ENCODE measurements at regions not wholly inside any gene's neighbourhood (a gene's known extent, or its start where the extent isn't known, plus 50 kb on each side); places are given as distances from the start of the nearest gene placed in this dataset.

DNA sequence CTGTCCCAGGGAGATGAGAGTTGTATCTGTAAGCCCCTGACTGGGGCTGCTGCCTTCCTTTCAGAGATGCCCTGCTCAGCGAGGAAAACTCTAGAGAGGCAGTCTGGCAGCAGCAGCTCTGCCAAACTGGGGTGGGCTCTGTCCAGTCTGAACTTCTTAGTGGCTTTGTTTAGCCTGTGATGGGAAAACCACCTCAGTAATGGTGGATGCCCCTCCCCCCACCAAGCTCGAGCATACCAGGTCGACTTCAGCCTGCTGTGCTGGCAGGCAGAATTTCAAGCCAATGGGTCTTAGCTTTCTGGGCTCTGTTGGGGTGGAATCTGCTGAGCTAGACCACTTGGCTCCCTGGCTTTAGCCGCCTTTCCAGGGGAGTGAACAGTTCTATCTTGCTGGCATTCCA is 218.3 kb downstream of the TUSC7 start:
- H3K4me3 Mint-ChIP-seq, result no peak overlapping the region
- H3K27me3 Mint-ChIP-seq, result no peaks in the 10 kb centered on the region
- TF ChIP-seq, protein P1, sequence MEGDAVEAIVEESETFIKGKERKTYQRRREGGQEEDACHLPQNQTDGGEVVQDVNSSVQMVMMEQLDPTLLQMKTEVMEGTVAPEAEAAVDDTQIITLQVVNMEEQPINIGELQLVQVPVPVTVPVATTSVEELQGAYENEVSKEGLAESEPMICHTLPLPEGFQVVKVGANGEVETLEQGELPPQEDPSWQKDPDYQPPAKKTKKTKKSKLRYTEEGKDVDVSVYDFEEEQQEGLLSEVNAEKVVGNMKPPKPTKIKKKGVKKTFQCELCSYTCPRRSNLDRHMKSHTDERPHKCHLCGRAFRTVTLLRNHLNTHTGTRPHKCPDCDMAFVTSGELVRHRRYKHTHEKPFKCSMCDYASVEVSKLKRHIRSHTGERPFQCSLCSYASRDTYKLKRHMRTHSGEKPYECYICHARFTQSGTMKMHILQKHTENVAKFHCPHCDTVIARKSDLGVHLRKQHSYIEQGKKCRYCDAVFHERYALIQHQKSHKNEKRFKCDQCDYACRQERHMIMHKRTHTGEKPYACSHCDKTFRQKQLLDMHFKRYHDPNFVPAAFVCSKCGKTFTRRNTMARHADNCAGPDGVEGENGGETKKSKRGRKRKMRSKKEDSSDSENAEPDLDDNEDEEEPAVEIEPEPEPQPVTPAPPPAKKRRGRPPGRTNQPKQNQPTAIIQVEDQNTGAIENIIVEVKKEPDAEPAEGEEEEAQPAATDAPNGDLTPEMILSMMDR (conservative IDR thresholded peaks at IDR 0.05), result no peak
- peaks cover 16% of the 10 kb centered on the region for H3K4me1 Mint-ChIP-seq (ENCODE audit: unreplicated experiment)
- peaks cover 5% of the 10 kb centered on the region for H3K9me3 Mint-ChIP-seq
- no peak for DNase-seq (ENCODE audit: extremely low spot score, unreplicated experiment)
- no peaks in the 10 kb centered on the region for H3K36me3 Mint-ChIP-seq
- H3K27ac Mint-ChIP-seq, result no peak overlapping the region

DNA sequence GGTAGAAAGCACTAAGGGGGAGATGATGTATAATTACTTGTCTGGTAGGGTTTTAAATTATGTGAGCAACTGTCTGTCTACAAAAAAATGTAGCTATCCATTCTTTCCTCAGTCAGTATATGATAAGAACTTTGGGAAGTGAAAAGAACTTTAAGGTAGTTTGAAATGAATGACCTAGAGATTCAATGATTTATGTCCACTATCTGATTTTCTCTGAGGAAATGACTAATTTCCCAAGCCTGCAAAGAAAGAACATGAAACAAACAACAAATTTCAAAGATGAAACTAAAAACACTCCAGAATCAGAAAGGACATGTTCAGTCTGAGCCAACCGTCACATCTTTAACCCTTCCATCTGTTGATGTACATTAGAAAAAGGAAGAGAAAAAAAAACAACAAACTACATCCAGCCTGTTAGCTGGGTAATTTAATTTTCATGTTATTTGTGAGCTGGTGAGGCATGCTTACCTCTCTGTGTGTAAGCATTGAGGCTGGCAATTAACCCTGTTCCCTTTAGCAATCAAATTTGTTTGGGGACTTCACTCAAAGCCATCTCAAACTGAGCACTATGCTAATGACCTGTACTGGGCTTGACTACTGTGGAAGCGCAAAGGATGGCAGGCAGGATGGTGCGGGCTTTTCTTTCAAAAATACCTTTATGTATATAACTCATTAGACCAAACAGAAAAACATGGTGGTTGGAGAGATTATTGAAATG is 220.1 kb downstream of the TUSC7 start:
- TF ChIP-seq, protein P1 (conservative IDR thresholded peaks at IDR 0.05), result no peak
- peaks cover 5% of the 10 kb centered on the region for H3K9me3 Mint-ChIP-seq
- H3K36me3 Mint-ChIP-seq, result no peaks in the 10 kb centered on the region

DNA sequence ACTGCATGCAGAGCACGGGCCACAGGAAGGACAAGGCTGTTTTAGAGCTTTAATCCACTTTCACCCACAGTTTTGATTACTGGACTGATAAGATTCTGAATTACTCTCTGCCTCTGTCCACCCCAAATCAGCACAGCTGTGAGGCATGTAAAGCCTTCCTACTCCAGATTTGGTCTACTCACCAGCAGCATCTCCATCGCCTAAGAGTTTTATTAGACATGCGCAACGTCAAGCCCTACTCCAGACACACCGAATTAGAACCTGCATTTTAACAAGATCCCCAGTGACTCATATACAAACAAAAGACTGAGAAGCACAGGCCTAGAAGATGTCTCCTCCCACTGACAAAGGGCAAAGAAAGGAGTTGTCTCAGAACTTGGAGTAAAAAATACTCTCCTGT is 221.2 kb downstream of the TUSC7 start:
- TF ChIP-seq, protein P1 (conservative IDR thresholded peaks at IDR 0.05), result no peak
- Mint-ChIP-seq H3K27me3 (no peaks in the 10 kb centered on the region), H3K4me1 (ENCODE audit: unreplicated experiment) (peaks cover 16% of the 10 kb centered on the region), H3K36me3 (no peaks in the 10 kb centered on the region), H3K9me3 (peaks cover 5% of the 10 kb centered on the region), H3K4me3 (no peak overlapping the region), H3K27ac (no peak overlapping the region)
- no peak for DNase-seq (ENCODE audit: extremely low spot score, unreplicated experiment)

More for the DNA sequence above, 220.1 kb downstream of the TUSC7 start:
- Mint-ChIP-seq H3K27ac (peak overlapping the region; percentile 14), H3K4me3 (peak overlapping the region; percentile 42), H3K4me1 (ENCODE audit: unreplicated experiment) (peaks cover 16% of the 10 kb centered on the region), H3K27me3 (no peaks in the 10 kb centered on the region)
- no peak for DNase-seq (ENCODE audit: extremely low spot score, unreplicated experiment)

DNA sequence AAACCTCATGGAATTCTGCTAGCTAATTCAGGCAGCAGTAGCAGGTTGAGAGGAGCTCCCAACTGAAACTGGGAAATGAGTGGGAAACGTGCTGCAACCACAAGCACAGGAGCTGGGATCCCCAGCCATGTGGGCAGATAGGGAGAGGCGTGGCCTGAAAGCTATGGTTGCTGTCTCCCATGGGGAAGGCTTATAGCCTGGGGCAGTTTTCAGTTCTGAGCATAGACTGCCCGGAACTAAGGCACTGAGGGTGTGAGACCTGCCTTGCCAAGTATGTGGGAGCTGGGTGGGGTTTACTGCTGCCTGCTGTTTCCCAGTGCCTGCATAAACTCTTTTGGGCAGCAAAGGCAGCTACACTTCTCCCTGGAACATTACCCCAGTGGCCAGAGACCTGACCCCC is 229.5 kb downstream of the TUSC7 start:
- Mint-ChIP-seq H3K27me3 (no peaks in the 10 kb centered on the region), H3K36me3 (peaks cover 4% of the 10 kb centered on the region), H3K4me1 (ENCODE audit: unreplicated experiment) (peaks cover 3% of the 10 kb centered on the region), H3K27ac (no peak overlapping the region), H3K4me3 (no peak overlapping the region), H3K9me3 (peaks cover 9% of the 10 kb centered on the region)
- TF ChIP-seq, protein P1 (conservative IDR thresholded peaks at IDR 0.05), result no peak
- DNase-seq (ENCODE audit: extremely low spot score, unreplicated experiment), result no peak

DNA sequence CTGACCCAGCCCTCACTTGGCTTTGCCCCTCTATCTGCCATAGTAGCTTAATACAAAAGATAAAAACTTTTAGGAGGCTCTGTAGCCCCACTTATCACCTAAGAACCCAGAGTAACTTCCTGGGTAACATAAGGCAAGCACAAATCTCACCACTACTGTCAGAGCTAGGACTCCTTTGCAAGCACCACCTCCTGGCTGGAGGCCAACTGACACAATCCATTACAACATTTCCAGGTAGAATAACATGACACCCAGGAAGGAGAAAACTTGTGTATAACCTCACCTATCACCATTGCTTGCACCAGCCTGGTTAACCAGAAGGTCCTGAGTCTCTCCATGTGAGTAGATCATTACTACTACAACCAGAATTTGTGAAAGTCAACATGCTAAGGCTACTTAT is 230.0 kb downstream of the TUSC7 start:
- H3K27ac Mint-ChIP-seq, result no peak overlapping the region
- DNase-seq (ENCODE audit: extremely low spot score, unreplicated experiment), result no peak
- no peak overlapping the region for H3K4me3 Mint-ChIP-seq
- peaks cover 3% of the 10 kb centered on the region for H3K4me1 Mint-ChIP-seq (ENCODE audit: unreplicated experiment)
- TF ChIP-seq, protein P1 (conservative IDR thresholded peaks at IDR 0.05), result no peak
- no peaks in the 10 kb centered on the region for H3K27me3 Mint-ChIP-seq
- peaks cover 4% of the 10 kb centered on the region for H3K36me3 Mint-ChIP-seq
- peaks cover 9% of the 10 kb centered on the region for H3K9me3 Mint-ChIP-seq

All from type B pancreatic cell (in vitro differentiated cells).